Body of pancreas (tissue), 4 donors: ENCODE measurements at regions not wholly inside any gene's neighbourhood (a gene's known extent, or its start where the extent isn't known, plus 50 kb on each side); places are given as distances from the start of the nearest gene placed in this dataset.
"Not testable (repeated sequence)": the region's sequence is repeated elsewhere in the genome, so short reads cannot be mapped to it uniquely, and the experiment has no call there.

Source experiments
- ATAC-seq: fragments of 150-250 bp; one replicate; pipeline ENCODE4 v1.9.1; 2016
- DNase-seq, 4 donors: peaks; one replicate each; pipeline ENCODE4 v3.0.0-alpha.2; 2019
- H3K27ac ChIP-seq, 4 donors: fragments of 200-600 bp; sonication (generic); 1 replicate in 3 of 4; 2 replicates in 1 of 4; pipeline versions ENCODE4 v1.5.1 to v1.6.1; 2016 to 2019; ENCODE audit warnings: mild to moderate bottlenecking in 1 of 4, mixed read lengths in 1 of 4, moderate library complexity in 1 of 4
- H3K27me3 ChIP-seq, 2 donors: fragments of 200-600 bp; sonication (generic); one replicate each; pipeline ENCODE4 v1.6.0; 2016; ENCODE audit warnings: mild to moderate bottlenecking in 1 of 2
- H3K36me3 ChIP-seq, 2 donors: fragments of 200-600 bp; sonication (generic); replicated peaks in 1 of 2; 2 replicates each; pipeline ENCODE4 v1.5.1; 2016; ENCODE audit warnings: low read depth in 2 of 2; ENCODE audit not compliant: insufficient read depth in 1 of 2
- H3K4me1 ChIP-seq: fragments of 200-600 bp; sonication (generic); one replicate; pipeline ENCODE4 v1.6.0; 2016
- H3K4me3 ChIP-seq, 2 donors: fragments of 200-600 bp; sonication (generic); 1 replicate in 1 of 2; 2 replicates in 1 of 2; pipeline ENCODE4 v1.5.1; 2016 to 2019
- H3K9me3 ChIP-seq, 3 donors: fragments of 200-600 bp; sonication (generic); 1 replicate in 2 of 3; 2 replicates in 1 of 3; pipeline ENCODE4 v1.5.1; 2016
- POLR2A ChIP-seq, 3 donors: fragments of 450-650 bp; IDR thresholded peaks; one replicate each; pipeline ENCODE4 v1.6.1; 2016; ENCODE audit warnings: antibody characterized with exemption in 3 of 3, mild to moderate bottlenecking in 2 of 3
- WGBS, 2 donors: methylation state at CpG; one replicate each; pipeline ENCODE4 v1.1.5; 2017; 5-methylcytosine and 5-hydroxymethylcytosine counted together
- intact Hi-C: fragments of 100-400 bp; cut with DNase I; formaldehyde crosslinking; loops from one replicate; pipeline ENCODE4 v1.15.1; 2023
- TF ChIP-seq, protein P1 (sequence below), 7 experiments: fragments of 450-650 bp in 4 of 7; fragments of 200-600 bp in 3 of 7; sonication (generic) in 3 of 7; IDR thresholded peaks; one replicate each; pipeline ENCODE4 v1.5.1; 2016 to 2019; ENCODE audit warnings: antibody characterized with exemption in 7 of 7

- H3K36me3 ChIP-seq, result no peaks in the 10 kb centered on the region
- TF ChIP-seq POLR2A (IDR thresholded peaks at IDR 0.05), result no peak
- TF ChIP-seq, protein P1, sequence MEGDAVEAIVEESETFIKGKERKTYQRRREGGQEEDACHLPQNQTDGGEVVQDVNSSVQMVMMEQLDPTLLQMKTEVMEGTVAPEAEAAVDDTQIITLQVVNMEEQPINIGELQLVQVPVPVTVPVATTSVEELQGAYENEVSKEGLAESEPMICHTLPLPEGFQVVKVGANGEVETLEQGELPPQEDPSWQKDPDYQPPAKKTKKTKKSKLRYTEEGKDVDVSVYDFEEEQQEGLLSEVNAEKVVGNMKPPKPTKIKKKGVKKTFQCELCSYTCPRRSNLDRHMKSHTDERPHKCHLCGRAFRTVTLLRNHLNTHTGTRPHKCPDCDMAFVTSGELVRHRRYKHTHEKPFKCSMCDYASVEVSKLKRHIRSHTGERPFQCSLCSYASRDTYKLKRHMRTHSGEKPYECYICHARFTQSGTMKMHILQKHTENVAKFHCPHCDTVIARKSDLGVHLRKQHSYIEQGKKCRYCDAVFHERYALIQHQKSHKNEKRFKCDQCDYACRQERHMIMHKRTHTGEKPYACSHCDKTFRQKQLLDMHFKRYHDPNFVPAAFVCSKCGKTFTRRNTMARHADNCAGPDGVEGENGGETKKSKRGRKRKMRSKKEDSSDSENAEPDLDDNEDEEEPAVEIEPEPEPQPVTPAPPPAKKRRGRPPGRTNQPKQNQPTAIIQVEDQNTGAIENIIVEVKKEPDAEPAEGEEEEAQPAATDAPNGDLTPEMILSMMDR (IDR thresholded peaks at IDR 0.05), result no peak
- WGBS, 2 donors, result 92 to 93% methylated on average over 5 of the region's 5 CpGs
- no peak overlapping the region for H3K4me3 ChIP-seq
- H3K27me3 ChIP-seq, result no peaks in the 10 kb centered on the region
- H3K27ac ChIP-seq, result no peak overlapping the region
- peaks cover 15% of the 10 kb centered on the region for H3K4me1 ChIP-seq
- no peaks in the 10 kb centered on the region for H3K9me3 ChIP-seq
- ATAC-seq (no peak), DNase-seq (no peak)
- intact Hi-C loops, result no loop called here
These were observed 140.6 kb upstream of the PRICKLE2 start for GRCh38 chr3:64365877-64366276.

- intact Hi-C loops, result no loop called here
- ATAC-seq, result no peak
- 89 to 100% methylated on average over 1 of the region's 1 CpG for WGBS, 2 donors
These were observed 138.6 kb upstream of the PRICKLE2 start for GRCh38 chr3:64363842-64364241.

GRCh38 chr3:64361962-64362735, 136.9 kb upstream of the PRICKLE2 start:
- Histone ChIP-seq H3K36me3 (no peaks in the 10 kb centered on the region), H3K27ac (no peak overlapping the region), H3K4me1 (no peaks in the 10 kb centered on the region), H3K4me3 (no peak overlapping the region), H3K27me3 (no peaks in the 10 kb centered on the region), H3K9me3 (no peaks in the 10 kb centered on the region)
- ATAC-seq, result no peak
- no peak for DNase-seq
- 91 to 98% methylated on average over 5 of the region's 5 CpGs for WGBS, 2 donors
- intact Hi-C loops, result no loop called here
- TF ChIP-seq, protein P1 (IDR thresholded peaks at IDR 0.05), result no peak

More at GRCh38 chr3:64363842-64364241, 138.6 kb upstream of the PRICKLE2 start:
- Histone ChIP-seq H3K4me3 (no peak overlapping the region), H3K36me3 (no peaks in the 10 kb centered on the region), H3K27ac (no peak overlapping the region), H3K9me3 (no peaks in the 10 kb centered on the region), H3K27me3 (no peaks in the 10 kb centered on the region), H3K4me1 (peaks cover 13% of the 10 kb centered on the region)
- TF ChIP-seq, protein P1 (IDR thresholded peaks at IDR 0.05), result no peak
- TF ChIP-seq POLR2A (IDR thresholded peaks at IDR 0.05), result no peak
- DNase-seq, result no peak

- ATAC-seq, H3K4me3 ChIP-seq, DNase-seq, intact Hi-C loops, H3K4me1 ChIP-seq, H3K9me3 ChIP-seq, H3K27me3 ChIP-seq, H3K36me3 ChIP-seq, H3K27ac ChIP-seq: not testable (repeated sequence)
- 94% methylated on average over 3 to 4 of the region's 4 CpGs for WGBS, 2 donors
These were observed 135.8 kb upstream of the PRICKLE2 start for GRCh38 chr3:64361036-64361435.

DNA sequence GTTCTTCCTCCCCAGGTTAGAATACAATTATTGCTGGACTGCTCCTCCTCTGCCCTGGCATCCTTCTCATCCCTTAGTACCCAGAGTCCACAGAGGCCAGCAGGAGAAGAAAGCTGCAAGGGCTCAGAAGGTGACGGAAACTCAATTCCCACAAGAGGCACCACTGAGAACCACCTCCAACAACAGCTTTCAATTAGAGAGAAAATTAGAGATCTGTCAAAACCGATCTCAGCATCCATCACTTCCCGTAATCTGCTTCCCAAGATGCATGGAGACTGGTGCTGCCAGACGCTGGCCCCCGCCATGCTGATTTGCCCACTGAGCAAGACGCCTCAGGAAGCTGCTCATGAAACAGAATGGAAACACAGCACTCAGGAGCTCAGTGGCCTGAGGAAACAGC, 135.0 kb upstream of the PRICKLE2 start:
- WGBS, 2 donors, result 90 to 93% methylated on average over 6 of the region's 6 CpGs
- Histone ChIP-seq H3K36me3 (no peaks in the 10 kb centered on the region), H3K9me3 (no peaks in the 10 kb centered on the region), H3K4me3 (no peak overlapping the region), H3K27ac (no peak overlapping the region), H3K27me3 (no peaks in the 10 kb centered on the region), H3K4me1 (no peaks in the 10 kb centered on the region)
- DNase-seq (no peak), ATAC-seq (no peak)
- intact Hi-C loops, result no loop called here
- no peak for TF ChIP-seq POLR2A (IDR thresholded peaks at IDR 0.05)
- TF ChIP-seq, protein P1 (IDR thresholded peaks at IDR 0.05), result no peak
